ENCODE measurements at regions not wholly inside any gene's neighbourhood (a gene's known extent, or its start where the extent isn't known, plus 50 kb on each side); places are given as distances from the start of the nearest gene placed in this dataset.

- no peak overlapping the region for H3K27ac ChIP-seq (ENCODE audit: low read length in 2 of 2)
- Mint-ChIP-seq H3K27ac (no peak overlapping the region), H3K4me1 (no peaks in the 10 kb centered on the region), H3K9me3 (ENCODE audit: insufficient read depth) (peaks cover 3% of the 10 kb centered on the region), H3K27me3 (no peaks in the 10 kb centered on the region), H3K4me3 (no peak overlapping the region)
- H3K9me3 ChIP-seq (ENCODE audit: control extremely low read depth in 1 of 3, control insufficient read depth in 2 of 3, insufficient read depth in 1 of 3, low read length in 2 of 3): no peaks in the 10 kb centered on the region
- ATAC-seq (ENCODE audit: low read depth): no peak
- H4K20me1 ChIP-seq (ENCODE audit: control insufficient read depth, insufficient read depth, low read length, poor library complexity, severe bottlenecking): no peaks in the 10 kb centered on the region
- H3K79me2 ChIP-seq (ENCODE audit: control insufficient read depth, insufficient read depth, low read length): no peaks in the 10 kb centered on the region
- no peak overlapping the region for H2AFZ ChIP-seq (ENCODE audit: insufficient read depth, low read depth, low read length, poor library complexity, severe bottlenecking)
- DNase-seq: no peak
- ChIA-PET POLR2A (no interaction called here), CTCF (no interaction called here)
- H3K9ac ChIP-seq (ENCODE audit: low read length): no peak overlapping the region
- no peak overlapping the region for H3K4me3 ChIP-seq (ENCODE audit: control extremely low read depth in 1 of 5, extremely low read depth in 1 of 5, insufficient read depth in 1 of 5, low read depth in 2 of 5, low read length in 4 of 5)
- TF ChIP-seq EZH2 (IDR thresholded peaks at IDR 0.05; ENCODE audit: borderline replicate concordance, insufficient read depth, low read depth, low read length, poor library complexity, severe bottlenecking) (no peak), CTCF (IDR thresholded peaks at IDR 0.05) (no peak)
- H3K4me1 ChIP-seq (ENCODE audit: control insufficient read depth in 2 of 2, insufficient read depth in 2 of 2, low read length in 2 of 2): no peaks in the 10 kb centered on the region
- no peaks in the 10 kb centered on the region for H3K36me3 ChIP-seq (replicated peaks in 1 of 2; ENCODE audit: control extremely low read depth in 1 of 2, control insufficient read depth in 1 of 2, extremely low read depth in 1 of 2, insufficient read depth in 2 of 2, low read length in 1 of 2)
- H3K27me3 ChIP-seq (replicated peaks in 1 of 4; ENCODE audit: control extremely low read depth in 1 of 4, control insufficient read depth in 3 of 4, insufficient read depth in 4 of 4, low read length in 3 of 4): no peaks in the 10 kb centered on the region
- intact Hi-C loops (cut with micrococcal nuclease): no loop called here
- H3K4me2 ChIP-seq (replicated peaks; ENCODE audit: low read depth, low read length, poor library complexity, severe bottlenecking): no peak overlapping the region
Measured at GRCh38 chr18:4843771-4844170, 353.3 kb downstream of the AKAIN1 start.

GRCh38 chr18:4842751-4843150 is 354.3 kb downstream of the AKAIN1 start:
- no peak for DNase-seq
- Histone ChIP-seq H2AFZ (ENCODE audit: insufficient read depth, low read depth, low read length, poor library complexity, severe bottlenecking) (no peak overlapping the region), H3K4me2 (replicated peaks; ENCODE audit: low read depth, low read length, poor library complexity, severe bottlenecking) (no peak overlapping the region), H3K79me2 (ENCODE audit: control insufficient read depth, insufficient read depth, low read length) (no peaks in the 10 kb centered on the region), H3K27me3 (replicated peaks in 1 of 4; ENCODE audit: control extremely low read depth in 1 of 4, control insufficient read depth in 3 of 4, insufficient read depth in 4 of 4, low read length in 3 of 4) (no peaks in the 10 kb centered on the region), H3K9me3 (ENCODE audit: control extremely low read depth in 1 of 3, control insufficient read depth in 2 of 3, insufficient read depth in 1 of 3, low read length in 2 of 3) (peaks cover 0 to 4% (median 0%) of the 10 kb centered on the region in 3 donors), H3K36me3 (replicated peaks in 1 of 2; ENCODE audit: control extremely low read depth in 1 of 2, control insufficient read depth in 1 of 2, extremely low read depth in 1 of 2, insufficient read depth in 2 of 2, low read length in 1 of 2) (no peaks in the 10 kb centered on the region), H3K27ac (ENCODE audit: low read length in 2 of 2) (no peak overlapping the region), H3K4me3 (ENCODE audit: control extremely low read depth in 1 of 5, extremely low read depth in 1 of 5, insufficient read depth in 1 of 5, low read depth in 2 of 5, low read length in 4 of 5) (no peak overlapping the region), H4K20me1 (ENCODE audit: control insufficient read depth, insufficient read depth, low read length, poor library complexity, severe bottlenecking) (no peaks in the 10 kb centered on the region), H3K9ac (ENCODE audit: low read length) (no peak overlapping the region), H3K4me1 (ENCODE audit: control insufficient read depth in 2 of 2, insufficient read depth in 2 of 2, low read length in 2 of 2) (no peaks in the 10 kb centered on the region)
- H3K27ac Mint-ChIP-seq: no peak overlapping the region
- ChIA-PET POLR2A (no interaction called here), CTCF (no interaction called here)
- TF ChIP-seq CTCF (IDR thresholded peaks at IDR 0.05): no peak
- TF ChIP-seq EZH2 (IDR thresholded peaks at IDR 0.05; ENCODE audit: borderline replicate concordance, insufficient read depth, low read depth, low read length, poor library complexity, severe bottlenecking): no peak
- no CpG with 5 or more reads among the region's 1 CpG for WGBS (ENCODE audit: insufficient coverage)
- no peaks in the 10 kb centered on the region for H3K4me1 Mint-ChIP-seq
- no peak overlapping the region for H3K4me3 Mint-ChIP-seq
- intact Hi-C loops (cut with micrococcal nuclease): no loop called here
- H3K9me3 Mint-ChIP-seq (ENCODE audit: insufficient read depth): peaks cover 3% of the 10 kb centered on the region
- ATAC-seq (ENCODE audit: low read depth): no peak
- H3K27me3 Mint-ChIP-seq: no peaks in the 10 kb centered on the region

All from B cell (primary cell).